ENCODE measurements at regions not wholly inside any gene's neighbourhood (a gene's known extent, or its start where the extent isn't known, plus 50 kb on each side); places are given as distances from the start of the nearest gene placed in this dataset.

GRCh38 chr11:46197421-46197820, 76.2 kb upstream of the PHF21A start:
- Histone ChIP-seq H3K27ac (no peak overlapping the region), H3K4me3 (no peak overlapping the region), H3K36me3 (ENCODE audit: insufficient read depth in 1 of 2, low read depth in 1 of 2) (no peaks in the 10 kb centered on the region), H3K9me3 (no peaks in the 10 kb centered on the region), H3K27me3 (ENCODE audit: insufficient read depth in 3 of 3, low read length in 2 of 3) (peaks cover 0 to 11% (median 5%) of the 10 kb centered on the region in 3 donors), H3K4me1 (no peaks in the 10 kb centered on the region)
- ATAC-seq (no peak), DNase-seq (no peak)
- WGBS, 3 donors: 70 to 76% (median 75%) methylated on average over 3 of the region's 3 CpGs
- no peak for TF ChIP-seq CTCF (IDR thresholded peaks at IDR 0.05)
- intact Hi-C loops (cut with DNase I): no loop called here

GRCh38 chr11:46188017-46188416, 66.8 kb upstream of the PHF21A start:
- Histone ChIP-seq H3K9me3 (peaks cover 8% of the 10 kb centered on the region), H3K27me3 (ENCODE audit: insufficient read depth in 3 of 3, low read length in 2 of 3) (peaks cover 0 to 13% (median 0%) of the 10 kb centered on the region in 3 donors), H3K4me1 (no peaks in the 10 kb centered on the region), H3K36me3 (ENCODE audit: insufficient read depth in 1 of 2, low read depth in 1 of 2) (no peaks in the 10 kb centered on the region), H3K4me3 (no peak overlapping the region), H3K27ac (no peak overlapping the region)
- DNase-seq (no peak), ATAC-seq (no peak)
- intact Hi-C loops (cut with DNase I): no loop called here
- TF ChIP-seq CTCF (IDR thresholded peaks at IDR 0.05): no peak

GRCh38 chr11:46183819-46184218, 62.6 kb upstream of the PHF21A start:
- Histone ChIP-seq H3K9me3 (peaks cover 3% of the 10 kb centered on the region), H3K4me1 (no peaks in the 10 kb centered on the region), H3K27ac (no peak overlapping the region), H3K4me3 (no peak overlapping the region), H3K27me3 (ENCODE audit: insufficient read depth in 3 of 3, low read length in 2 of 3) (peaks cover 0 to 13% (median 0%) of the 10 kb centered on the region in 3 donors), H3K36me3 (ENCODE audit: insufficient read depth in 1 of 2, low read depth in 1 of 2) (no peaks in the 10 kb centered on the region)
- no peak for TF ChIP-seq CTCF (IDR thresholded peaks at IDR 0.05)
- WGBS, 3 donors: 78 to 86% (median 81%) methylated on average over 4 of the region's 4 CpGs
- intact Hi-C loops (cut with DNase I): no loop called here
- DNase-seq: no peak
- ATAC-seq: no peak

- 78 to 87% (median 82%) methylated on average over 5 of the region's 5 CpGs for WGBS, 3 donors
- DNase-seq (no peak), ATAC-seq (no peak)
- no peak overlapping the region for H3K27ac ChIP-seq
- H3K4me3 ChIP-seq: no peak overlapping the region
- H3K27me3 ChIP-seq (ENCODE audit: insufficient read depth in 3 of 3, low read length in 2 of 3): peaks cover 0 to 13% (median 0%) of the 10 kb centered on the region in 3 donors
- no peak for TF ChIP-seq CTCF (IDR thresholded peaks at IDR 0.05)
- H3K4me1 ChIP-seq: no peaks in the 10 kb centered on the region
- no peaks in the 10 kb centered on the region for H3K36me3 ChIP-seq (ENCODE audit: insufficient read depth in 1 of 2, low read depth in 1 of 2)
- peaks cover 3% of the 10 kb centered on the region for H3K9me3 ChIP-seq
- intact Hi-C loops (cut with DNase I): no loop called here
Measured at GRCh38 chr11:46181843-46182424, 60.7 kb upstream of the PHF21A start.

- Histone ChIP-seq H3K4me1 (no peaks in the 10 kb centered on the region), H3K36me3 (ENCODE audit: insufficient read depth in 1 of 2, low read depth in 1 of 2) (no peaks in the 10 kb centered on the region), H3K9me3 (peaks cover 3% of the 10 kb centered on the region), H3K27ac (no peak overlapping the region), H3K27me3 (ENCODE audit: insufficient read depth in 3 of 3, low read length in 2 of 3) (peaks cover 0 to 13% (median 0%) of the 10 kb centered on the region in 3 donors), H3K4me3 (no peak overlapping the region)
- TF ChIP-seq CTCF (IDR thresholded peaks at IDR 0.05): no peak
- no peak for DNase-seq
- 65 to 81% (median 80%) methylated on average over 1 of the region's 1 CpG for WGBS, 3 donors
- intact Hi-C loops (cut with DNase I): no loop called here
- no peak for ATAC-seq
Measured at GRCh38 chr11:46181387-46181786, 60.1 kb upstream of the PHF21A start.

All from psoas muscle (tissue), 7 donors.